HEK293 (cell line): ENCODE measurements at regions not wholly inside any gene's neighbourhood (a gene's known extent, or its start where the extent isn't known, plus 50 kb on each side); places are given as distances from the start of the nearest gene placed in this dataset.

Experiments
- ZNF530 ChIP-seq: fragments of 450-650 bp; formaldehyde crosslinking; IDR thresholded peaks from 2 replicates; pipeline ENCODE4 v1.5.1; 2016; ENCODE audit warnings: low read depth, missing biosample characterization, missing genetic modification characterization
- ZNF777 ChIP-seq: fragments of 450-650 bp; formaldehyde crosslinking; IDR thresholded peaks from 2 replicates; pipeline ENCODE4 v1.5.1; 2017; ENCODE audit warnings: missing biosample characterization, missing genetic modification characterization, borderline replicate concordance
- TF ChIP-seq, protein P1 (sequence below): fragments of 450-650 bp; formaldehyde crosslinking; IDR thresholded peaks from 2 replicates; pipeline ENCODE4 v1.5.1; 2016; ENCODE audit warnings: missing biosample characterization, missing genetic modification characterization

DNA sequence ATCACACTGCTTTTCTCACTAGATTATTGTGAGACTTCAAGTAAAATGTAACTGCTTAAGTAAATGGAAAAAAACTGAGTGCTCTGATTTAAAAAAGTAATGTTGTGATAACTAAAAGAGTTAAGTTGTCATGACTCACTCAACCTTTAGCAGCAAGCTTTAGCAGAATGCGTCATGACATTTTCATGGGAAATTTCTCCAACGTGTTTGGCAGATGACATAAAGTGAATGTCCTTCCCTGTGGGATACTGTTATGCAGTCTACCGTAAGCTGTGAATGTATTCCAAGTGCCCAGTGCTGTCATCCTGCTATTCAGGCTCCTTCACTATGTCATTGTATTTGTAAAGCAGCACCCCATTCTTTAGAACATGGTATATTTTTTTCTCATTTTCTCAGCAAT, 136.2 kb downstream of the CPXCR1 start:
- no peak for TF ChIP-seq ZNF777 (tag by site-specific recombination)
- TF ChIP-seq ZNF530 (tag by site-specific recombination): no peak
- TF ChIP-seq, protein P1, sequence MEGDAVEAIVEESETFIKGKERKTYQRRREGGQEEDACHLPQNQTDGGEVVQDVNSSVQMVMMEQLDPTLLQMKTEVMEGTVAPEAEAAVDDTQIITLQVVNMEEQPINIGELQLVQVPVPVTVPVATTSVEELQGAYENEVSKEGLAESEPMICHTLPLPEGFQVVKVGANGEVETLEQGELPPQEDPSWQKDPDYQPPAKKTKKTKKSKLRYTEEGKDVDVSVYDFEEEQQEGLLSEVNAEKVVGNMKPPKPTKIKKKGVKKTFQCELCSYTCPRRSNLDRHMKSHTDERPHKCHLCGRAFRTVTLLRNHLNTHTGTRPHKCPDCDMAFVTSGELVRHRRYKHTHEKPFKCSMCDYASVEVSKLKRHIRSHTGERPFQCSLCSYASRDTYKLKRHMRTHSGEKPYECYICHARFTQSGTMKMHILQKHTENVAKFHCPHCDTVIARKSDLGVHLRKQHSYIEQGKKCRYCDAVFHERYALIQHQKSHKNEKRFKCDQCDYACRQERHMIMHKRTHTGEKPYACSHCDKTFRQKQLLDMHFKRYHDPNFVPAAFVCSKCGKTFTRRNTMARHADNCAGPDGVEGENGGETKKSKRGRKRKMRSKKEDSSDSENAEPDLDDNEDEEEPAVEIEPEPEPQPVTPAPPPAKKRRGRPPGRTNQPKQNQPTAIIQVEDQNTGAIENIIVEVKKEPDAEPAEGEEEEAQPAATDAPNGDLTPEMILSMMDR (tag by site-specific recombination): no peak
